GM12892 (cell line): ENCODE measurements at regions not wholly inside any gene's neighbourhood (a gene's known extent, or its start where the extent isn't known, plus 50 kb on each side); places are given as distances from the start of the nearest gene placed in this dataset.

Source experiments
- DNase-seq: peaks from one replicate; pipeline ENCODE4 v3.0.0; 2011; ENCODE audit not compliant: insufficient read length
- FAIRE-seq: peaks from 2 replicates; lab custom pipeline; 2011; peaks lifted over from hg19 to GRCh38; lab: Jason Lieb, UNC
- POLR2A ChIP-seq: IDR thresholded peaks from 2 replicates; pipeline ENCODE4 v1.6.1; 2011; ENCODE audit warnings: low read depth, low read length, control low read depth
- POLR2AphosphoS5 ChIP-seq: IDR thresholded peaks from 2 replicates; pipeline ENCODE4 v1.6.1; 2011; ENCODE audit warnings: low read depth, low read length, control low read depth
- TAF1 ChIP-seq: IDR thresholded peaks from 2 replicates; pipeline ENCODE4 v1.6.1; 2011; ENCODE audit warnings: low read depth, mild to moderate bottlenecking, control low read depth, low read length, borderline replicate concordance

- DNase-seq = no peak
- TF ChIP-seq POLR2AphosphoS5 (no peak), POLR2A (no peak), TAF1 (no peak)
- FAIRE-seq = no peak
These were observed 669.6 kb upstream of the NRSN1 start for GRCh38 chr6:23456396-23456795.

- FAIRE-seq (no peak), DNase-seq (no peak)
- TF ChIP-seq POLR2AphosphoS5 = no peak
- TF ChIP-seq POLR2A = no peak
- TF ChIP-seq TAF1 = no peak
These were observed 668.7 kb upstream of the NRSN1 start for GRCh38 chr6:23457321-23457720.

- no peak for FAIRE-seq
- DNase-seq = no peak
- no peak for TF ChIP-seq TAF1
- no peak for TF ChIP-seq POLR2A
- no peak for TF ChIP-seq POLR2AphosphoS5
These were observed 660.1 kb upstream of the NRSN1 start for GRCh38 chr6:23465912-23466311.

- FAIRE-seq (no peak), DNase-seq (no peak)
- TF ChIP-seq POLR2AphosphoS5 (no peak), TAF1 (no peak), POLR2A (no peak)
These were observed 648.4 kb upstream of the NRSN1 start for GRCh38 chr6:23477586-23477985.

- TF ChIP-seq POLR2A (no peak), TAF1 (no peak), POLR2AphosphoS5 (no peak)
- FAIRE-seq (no peak), DNase-seq (no peak)
These were observed 647.7 kb upstream of the NRSN1 start for GRCh38 chr6:23478312-23478711.

- no peak for DNase-seq
- TF ChIP-seq POLR2AphosphoS5 (no peak), POLR2A (no peak), TAF1 (no peak)
- FAIRE-seq = no peak
These were observed 642.1 kb upstream of the NRSN1 start for GRCh38 chr6:23483896-23484295.

GRCh38 chr6:23494367-23494766 lies 631.6 kb upstream of the NRSN1 start:
- FAIRE-seq (no peak), DNase-seq (no peak)
- TF ChIP-seq TAF1 (no peak), POLR2AphosphoS5 (no peak), POLR2A (no peak)

- DNase-seq (no peak), FAIRE-seq (no peak)
- TF ChIP-seq TAF1 (no peak), POLR2A (no peak), POLR2AphosphoS5 (no peak)
These were observed 628.0 kb upstream of the NRSN1 start for GRCh38 chr6:23498013-23498412.

- no peak for TF ChIP-seq POLR2AphosphoS5
- TF ChIP-seq TAF1 = no peak
- no peak for TF ChIP-seq POLR2A
These were observed 626.5 kb upstream of the NRSN1 start for GRCh38 chr6:23499549-23499948.

GRCh38 chr6:23503173-23503572 lies 622.8 kb upstream of the NRSN1 start:
- no peak for FAIRE-seq
- DNase-seq = no peak

More at GRCh38 chr6:23499549-23499948, 626.5 kb upstream of the NRSN1 start:
- FAIRE-seq = no peak
- no peak for DNase-seq

GRCh38 chr6:23505026-23505425 lies 621.0 kb upstream of the NRSN1 start:
- DNase-seq (no peak), FAIRE-seq (no peak)
- TF ChIP-seq POLR2A (no peak), POLR2AphosphoS5 (no peak), TAF1 (no peak)

More at GRCh38 chr6:23503173-23503572, 622.8 kb upstream of the NRSN1 start:
- TF ChIP-seq TAF1 (no peak), POLR2AphosphoS5 (no peak), POLR2A (no peak)

GRCh38 chr6:23510778-23511510 lies 615.1 kb upstream of the NRSN1 start:
- DNase-seq (no peak), FAIRE-seq (no peak)
- TF ChIP-seq TAF1 = no peak
- TF ChIP-seq POLR2A = no peak
- TF ChIP-seq POLR2AphosphoS5 = no peak

- DNase-seq = no peak
- no peak for FAIRE-seq
- TF ChIP-seq POLR2A (no peak), TAF1 (no peak), POLR2AphosphoS5 (no peak)
These were observed 614.2 kb upstream of the NRSN1 start for GRCh38 chr6:23511817-23512216.
